GM12878 (cell line): ENCODE measurements at regions not wholly inside any gene's neighbourhood (a gene's known extent, or its start where the extent isn't known, plus 50 kb on each side); places are given as distances from the start of the nearest gene placed in this dataset.

Experiments used
- ATAC-seq: fragments of 200-7000 bp; cut with Tn5 transposase; 3 replicates; pipeline ENCODE4 v1.9.1; 2020; ENCODE audit warnings: mild to moderate bottlenecking, moderate library complexity
- BruUV-seq: library from RNA; stranded (reverse); fragments of 400-500 nt; replicated peaks from 2 replicates; lab custom pipeline; 2021; lab: Mats Ljungman, UMichigan
- CTCF ChIA-PET: fragments of 300-600 bp; sonication (Branson Sonifier 250); formaldehyde crosslinking; extraction: SDS; loops from one replicate; lab custom pipeline; 2021; ENCODE audit warnings: inconsistent platforms; lab: Yijun Ruan, JAX
- POLR2A ChIA-PET: fragments of 350-600 bp; formaldehyde crosslinking; extraction: SDS; loops from one replicate; lab custom pipeline; 2021; ENCODE audit warnings: inconsistent platforms; lab: Charles Lee
- RAD21 ChIA-PET: fragments of 300-600 bp; sonication (Branson Sonifier 250); formaldehyde crosslinking; loops from one replicate; lab custom pipeline; 2023; ENCODE audit warnings: antibody characterized with exemption; ENCODE audit not compliant: unreplicated experiment; lab: Charles Lee
- SMC1A ChIA-PET: fragments of 300-600 bp; sonication (Branson Sonifier 250); formaldehyde crosslinking; loops from one replicate; lab custom pipeline; 2023; ENCODE audit not compliant: unreplicated experiment, uncharacterized antibody; lab: Charles Lee
- DNase-seq: peaks from one replicate; pipeline ENCODE4 v3.0.0-alpha.2; 2011; ENCODE audit warnings: low read depth, low spot score
- FAIRE-seq: peaks from 3 replicates; lab custom pipeline; 2011; peaks lifted over from hg19 to GRCh38; lab: Jason Lieb, UNC
- H2AFZ ChIP-seq: 2 replicates; pipeline ENCODE4 v1.6.0; 2011; ENCODE audit warnings: low read depth, low read length, control low read depth; ENCODE audit not compliant: control insufficient read depth
- H3K27ac ChIP-seq: 2 replicates; pipeline ENCODE4 v1.5.1; 2011; ENCODE audit warnings: control low read depth; ENCODE audit not compliant: control insufficient read depth, insufficient read depth
- H3K27me3 ChIP-seq, 2 experiments: replicated peaks in 1 of 2; 2 replicates each; pipeline versions ENCODE4 v1.6.0 to v1.6.1; 2011; ENCODE audit warnings: low read length in 1 of 2; ENCODE audit not compliant: control insufficient read depth in 2 of 2, insufficient read depth in 2 of 2
- H3K36me3 ChIP-seq, 2 experiments: 2 replicates each; pipeline ENCODE4 v1.5.1; 2011; ENCODE audit warnings: low read length in 1 of 2; ENCODE audit not compliant: control insufficient read depth in 2 of 2, insufficient read depth in 2 of 2
- H3K4me1 ChIP-seq: 2 replicates; pipeline ENCODE4 v1.6.1; 2011; ENCODE audit warnings: mild to moderate bottlenecking, low read length, moderate library complexity, mixed read lengths; ENCODE audit not compliant: control insufficient read depth, insufficient read depth
- H3K4me2 ChIP-seq: 2 replicates; pipeline ENCODE4 v1.6.0; 2011; ENCODE audit warnings: control low read depth; ENCODE audit not compliant: control insufficient read depth, insufficient read depth
- H3K4me3 ChIP-seq: fragments of 200-600 bp; sonication (generic); 2 replicates; pipeline ENCODE4 v1.5.1; 2016
- H3K79me2 ChIP-seq: 2 replicates; pipeline ENCODE4 v1.6.0; 2011; ENCODE audit warnings: low read length; ENCODE audit not compliant: control insufficient read depth, insufficient read depth
- H3K9ac ChIP-seq: 2 replicates; pipeline ENCODE4 v1.8.0; 2011; ENCODE audit warnings: low read length, control low read depth, mixed read lengths; ENCODE audit not compliant: control insufficient read depth, insufficient read depth
- H3K9me3 ChIP-seq: replicated peaks from 3 replicates; pipeline ENCODE4 v1.5.1; 2011; ENCODE audit warnings: mild to moderate bottlenecking, low read length; ENCODE audit not compliant: control insufficient read depth, insufficient read depth
- H4K20me1 ChIP-seq: 2 replicates; pipeline ENCODE4 v1.6.0; 2011; ENCODE audit not compliant: control insufficient read depth, insufficient read depth
- EED ChIP-seq: sonication (generic); IDR thresholded peaks from 2 replicates; pipeline ENCODE4 v1.6.1; 2016; ENCODE audit warnings: antibody characterized with exemption, low read depth
- MEF2A ChIP-seq: IDR thresholded peaks from 2 replicates; pipeline ENCODE4 v1.6.1; 2011; ENCODE audit warnings: low read depth, mild to moderate bottlenecking, low read length, moderate library complexity; ENCODE audit not compliant: insufficient read depth
- MEF2B ChIP-seq: fragments of 450-650 bp; IDR thresholded peaks from 2 replicates; pipeline ENCODE4 v1.6.1; 2018; ENCODE audit warnings: mild to moderate bottlenecking, moderate library complexity; ENCODE audit not compliant: partially characterized antibody, poor library complexity, severe bottlenecking
- MXI1 ChIP-seq: fragments of 150-350 bp; IDR thresholded peaks from 2 replicates; pipeline ENCODE4 v1.6.1; 2011; ENCODE audit warnings: low read depth, mild to moderate bottlenecking, inconsistent platforms, low read length, improper control_type of control experiment
- NFXL1 ChIP-seq: fragments of 450-650 bp; IDR thresholded peaks from 2 replicates; pipeline ENCODE4 v1.6.1; 2017; ENCODE audit warnings: antibody characterized with exemption, mild to moderate bottlenecking, borderline replicate concordance
- NR2F1 ChIP-seq: fragments of 450-650 bp; conservative IDR thresholded peaks from 2 replicates; pipeline ENCODE4 v1.6.1; 2017; ENCODE audit warnings: mild to moderate bottlenecking
- POLR2A ChIP-seq: IDR thresholded peaks from 2 replicates; pipeline ENCODE4 v1.6.1; 2011; ENCODE audit warnings: low read depth, mild to moderate bottlenecking, low read length
- RB1 ChIP-seq: fragments of 450-650 bp; formaldehyde crosslinking; IDR thresholded peaks from 2 replicates; pipeline ENCODE4 v1.6.1; 2017; ENCODE audit warnings: mild to moderate bottlenecking, borderline replicate concordance
- SMARCA5 ChIP-seq: fragments of 450-650 bp; IDR thresholded peaks from 2 replicates; pipeline ENCODE4 v1.6.1; 2017; ENCODE audit warnings: mild to moderate bottlenecking
- ZNF274 ChIP-seq: IDR thresholded peaks from one replicate; pipeline ENCODE4 v1.8.0; 2011; ENCODE audit not compliant: insufficient read length, insufficient read depth
- ZZZ3 ChIP-seq: IDR thresholded peaks from 2 replicates; pipeline ENCODE4 v1.6.1; 2011; ENCODE audit warnings: low read depth; ENCODE audit not compliant: control insufficient read depth, insufficient read length
- WGBS: methylation state at CpG from one replicate; pipeline ENCODE4 v1.1.6; 2016; ENCODE audit warnings: low lambda C conversion rate; ENCODE audit not compliant: insufficient replicate concordance, insufficient coverage; ENCODE audit errors: missing lambda C conversion rate; 5-methylcytosine and 5-hydroxymethylcytosine counted together
- in situ Hi-C: fragments of 300-500 bp; cut with MboI; formaldehyde crosslinking; loops from 9 replicates; pipeline ENCODE4 v1.14.3; 2018; ENCODE audit warnings: mixed read lengths
- intact Hi-C: fragments of 100-400 bp; cut with micrococcal nuclease; formaldehyde crosslinking; loops from one replicate; pipeline ENCODE4 v1.14.2; 2022; ENCODE audit not compliant: unreplicated experiment
- TF ChIP-seq, protein P1 (sequence below): fragments of 450-650 bp; IDR thresholded peaks from 2 replicates; pipeline ENCODE4 v1.6.1; 2016; ENCODE audit warnings: mild to moderate bottlenecking
- TF ChIP-seq, protein P2 (sequence below): fragments of 450-650 bp; IDR thresholded peaks from 2 replicates; pipeline ENCODE4 v1.6.1; 2016; ENCODE audit warnings: mild to moderate bottlenecking
- TF ChIP-seq, protein P3 (sequence below): fragments of 450-650 bp; IDR thresholded peaks from 2 replicates; pipeline ENCODE4 v1.6.1; 2017; ENCODE audit warnings: borderline replicate concordance
- TF ChIP-seq, protein P4 (sequence below): fragments of 450-650 bp; conservative IDR thresholded peaks from 2 replicates; pipeline ENCODE4 v1.6.1; 2017; ENCODE audit warnings: mild to moderate bottlenecking, moderate library complexity

DNA sequence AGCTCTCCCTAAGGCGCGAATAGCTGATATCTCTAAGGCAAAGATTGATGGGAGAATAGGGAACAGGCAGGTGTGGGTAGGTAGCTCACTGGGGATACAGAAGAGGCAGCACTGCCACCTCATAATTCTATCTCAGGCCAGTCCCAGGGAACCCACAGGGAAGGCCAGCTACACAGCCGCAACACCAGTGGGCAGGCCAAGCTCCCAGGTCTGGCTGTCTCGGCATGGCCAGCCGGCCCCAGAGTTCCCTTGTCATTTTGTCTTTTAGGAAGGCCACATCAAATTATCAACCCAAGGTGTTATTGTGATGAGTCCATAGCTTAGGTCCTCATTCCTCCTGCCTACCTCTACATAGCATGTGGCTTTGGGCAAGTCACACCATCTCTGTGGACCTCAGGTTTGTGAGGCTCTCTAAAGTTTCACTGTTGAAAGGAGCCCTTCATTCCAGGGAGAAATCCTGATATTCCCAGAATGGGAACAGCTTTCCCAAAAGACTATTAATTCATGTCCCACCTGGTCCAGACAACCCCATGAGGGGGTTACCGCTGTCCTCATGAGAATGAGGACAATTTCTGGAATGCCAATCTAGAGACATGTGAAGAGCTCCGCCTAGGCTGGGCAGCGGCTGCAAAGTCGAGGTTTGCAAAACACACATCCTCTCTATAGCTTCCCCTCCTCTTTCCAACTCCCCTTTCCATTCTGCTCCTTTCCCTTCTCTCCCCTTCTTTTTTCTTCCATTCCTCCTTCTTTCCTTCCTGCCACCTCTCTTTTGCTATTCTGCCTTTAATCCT, 287.1 kb upstream of the ID2 start:
- CTCF ChIA-PET = interaction anchor here (0.6 to 1.5 kb wide), 5 partner anchors 10 to 143 kb away, joined by 3 to 6 read pairs (median 4); no protein-coding TSS in a partner anchor
- H3K4me2 ChIP-seq = no peak overlapping the region
- no peaks in the 10 kb centered on the region for H3K27me3 ChIP-seq
- intact Hi-C loops = no loop called here
- SMC1A ChIA-PET = interaction anchor here (0.7 to 2.8 kb wide), 6 partner anchors 12 to 84 kb away, joined by 3 to 31 read pairs (median 4); no protein-coding TSS in a partner anchor
- ATAC-seq (no peak), FAIRE-seq (no peak), DNase-seq (no peak)
- WGBS = 82% methylated on average over 9 of the region's 9 CpGs
- H3K4me3 ChIP-seq = no peak overlapping the region
- no peak overlapping the region for H2AFZ ChIP-seq
- no peaks in the 10 kb centered on the region; the same call in 2 of the 3 replicates for H3K9me3 ChIP-seq
- no peak overlapping the region for H3K27ac ChIP-seq
- RAD21 ChIA-PET = interaction anchor here (1.2 to 1.3 kb wide), 2 partner anchors 13 to 83 kb away, joined by 3 read pairs; no protein-coding TSS in a partner anchor
- H3K9ac ChIP-seq = no peak overlapping the region
- H3K36me3 ChIP-seq = peaks cover 0 to 10% of the 10 kb centered on the region in 2 experiments; a peak in 2 of 4 replicates
- no peaks in the 10 kb centered on the region for H4K20me1 ChIP-seq
- H3K4me1 ChIP-seq = no peaks in the 10 kb centered on the region
- POLR2A ChIA-PET = interaction anchor here (0.9 to 1.9 kb wide), 3 partner anchors 11 to 82 kb away, joined by 3 to 12 read pairs (median 3); no protein-coding TSS in a partner anchor
- no peaks in the 10 kb centered on the region for H3K79me2 ChIP-seq
- in situ Hi-C loops = no loop called here
- no TSS peak for BruUV-seq
- TF ChIP-seq, protein P1, sequence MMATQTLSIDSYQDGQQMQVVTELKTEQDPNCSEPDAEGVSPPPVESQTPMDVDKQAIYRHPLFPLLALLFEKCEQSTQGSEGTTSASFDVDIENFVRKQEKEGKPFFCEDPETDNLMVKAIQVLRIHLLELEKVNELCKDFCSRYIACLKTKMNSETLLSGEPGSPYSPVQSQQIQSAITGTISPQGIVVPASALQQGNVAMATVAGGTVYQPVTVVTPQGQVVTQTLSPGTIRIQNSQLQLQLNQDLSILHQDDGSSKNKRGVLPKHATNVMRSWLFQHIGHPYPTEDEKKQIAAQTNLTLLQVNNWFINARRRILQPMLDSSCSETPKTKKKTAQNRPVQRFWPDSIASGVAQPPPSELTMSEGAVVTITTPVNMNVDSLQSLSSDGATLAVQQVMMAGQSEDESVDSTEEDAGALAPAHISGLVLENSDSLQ = no peak
- no peak for TF ChIP-seq NR2F1
- no peak for TF ChIP-seq RB1
- TF ChIP-seq, protein P2, sequence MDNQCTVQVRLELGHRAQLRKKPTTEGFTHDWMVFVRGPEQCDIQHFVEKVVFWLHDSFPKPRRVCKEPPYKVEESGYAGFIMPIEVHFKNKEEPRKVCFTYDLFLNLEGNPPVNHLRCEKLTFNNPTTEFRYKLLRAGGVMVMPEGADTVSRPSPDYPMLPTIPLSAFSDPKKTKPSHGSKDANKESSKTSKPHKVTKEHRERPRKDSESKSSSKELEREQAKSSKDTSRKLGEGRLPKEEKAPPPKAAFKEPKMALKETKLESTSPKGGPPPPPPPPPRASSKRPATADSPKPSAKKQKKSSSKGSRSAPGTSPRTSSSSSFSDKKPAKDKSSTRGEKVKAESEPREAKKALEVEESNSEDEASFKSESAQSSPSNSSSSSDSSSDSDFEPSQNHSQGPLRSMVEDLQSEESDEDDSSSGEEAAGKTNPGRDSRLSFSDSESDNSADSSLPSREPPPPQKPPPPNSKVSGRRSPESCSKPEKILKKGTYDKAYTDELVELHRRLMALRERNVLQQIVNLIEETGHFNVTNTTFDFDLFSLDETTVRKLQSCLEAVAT = no peak
- no peak for TF ChIP-seq NFXL1
- no peak for TF ChIP-seq MEF2A
- no peak for TF ChIP-seq MXI1
- TF ChIP-seq, protein P3, sequence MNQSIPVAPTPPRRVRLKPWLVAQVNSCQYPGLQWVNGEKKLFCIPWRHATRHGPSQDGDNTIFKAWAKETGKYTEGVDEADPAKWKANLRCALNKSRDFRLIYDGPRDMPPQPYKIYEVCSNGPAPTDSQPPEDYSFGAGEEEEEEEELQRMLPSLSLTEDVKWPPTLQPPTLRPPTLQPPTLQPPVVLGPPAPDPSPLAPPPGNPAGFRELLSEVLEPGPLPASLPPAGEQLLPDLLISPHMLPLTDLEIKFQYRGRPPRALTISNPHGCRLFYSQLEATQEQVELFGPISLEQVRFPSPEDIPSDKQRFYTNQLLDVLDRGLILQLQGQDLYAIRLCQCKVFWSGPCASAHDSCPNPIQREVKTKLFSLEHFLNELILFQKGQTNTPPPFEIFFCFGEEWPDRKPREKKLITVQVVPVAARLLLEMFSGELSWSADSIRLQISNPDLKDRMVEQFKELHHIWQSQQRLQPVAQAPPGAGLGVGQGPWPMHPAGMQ = no peak
- TF ChIP-seq MEF2B = no peak
- TF ChIP-seq POLR2A = no peak
- TF ChIP-seq ZZZ3 = no peak
- TF ChIP-seq, protein P4, sequence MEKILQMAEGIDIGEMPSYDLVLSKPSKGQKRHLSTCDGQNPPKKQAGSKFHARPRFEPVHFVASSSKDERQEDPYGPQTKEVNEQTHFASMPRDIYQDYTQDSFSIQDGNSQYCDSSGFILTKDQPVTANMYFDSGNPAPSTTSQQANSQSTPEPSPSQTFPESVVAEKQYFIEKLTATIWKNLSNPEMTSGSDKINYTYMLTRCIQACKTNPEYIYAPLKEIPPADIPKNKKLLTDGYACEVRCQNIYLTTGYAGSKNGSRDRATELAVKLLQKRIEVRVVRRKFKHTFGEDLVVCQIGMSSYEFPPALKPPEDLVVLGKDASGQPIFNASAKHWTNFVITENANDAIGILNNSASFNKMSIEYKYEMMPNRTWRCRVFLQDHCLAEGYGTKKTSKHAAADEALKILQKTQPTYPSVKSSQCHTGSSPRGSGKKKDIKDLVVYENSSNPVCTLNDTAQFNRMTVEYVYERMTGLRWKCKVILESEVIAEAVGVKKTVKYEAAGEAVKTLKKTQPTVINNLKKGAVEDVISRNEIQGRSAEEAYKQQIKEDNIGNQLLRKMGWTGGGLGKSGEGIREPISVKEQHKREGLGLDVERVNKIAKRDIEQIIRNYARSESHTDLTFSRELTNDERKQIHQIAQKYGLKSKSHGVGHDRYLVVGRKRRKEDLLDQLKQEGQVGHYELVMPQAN = no peak
- no peak for TF ChIP-seq EED
- TF ChIP-seq ZNF274 = no peak
- TF ChIP-seq SMARCA5 = no peak
